DND-41 (cell line): ENCODE measurements at regions not wholly inside any gene's neighbourhood (a gene's known extent, or its start where the extent isn't known, plus 50 kb on each side); places are given as distances from the start of the nearest gene placed in this dataset.

Experiments
- ATAC-seq: fragments of 200-7000 bp; cut with Tn5 transposase; 3 replicates; pipeline ENCODE4 v1.9.1; 2021; ENCODE audit warnings: low read depth; ENCODE audit not compliant: insufficient read depth
- DNase-seq: peaks from one replicate; pipeline ENCODE4 v3.0.0-alpha.2; 2020
- H2AFZ ChIP-seq: 2 replicates; pipeline ENCODE4 v1.6.0; 2012; ENCODE audit warnings: low read depth, low read length
- H3K27ac ChIP-seq: 2 replicates; pipeline ENCODE4 v1.5.1; 2012; ENCODE audit warnings: low read length, inconsistent platforms
- H3K27me3 ChIP-seq: fragments of 200-600 bp; sonication (generic); 2 replicates; pipeline ENCODE4 v1.6.0; 2012; ENCODE audit warnings: low read length, mild to moderate bottlenecking, inconsistent platforms; ENCODE audit not compliant: insufficient read depth, poor library complexity
- H3K36me3 ChIP-seq: 2 replicates; pipeline ENCODE4 v1.5.1; 2012; ENCODE audit warnings: low read length, inconsistent platforms; ENCODE audit not compliant: insufficient read depth
- H3K4me1 ChIP-seq: 2 replicates; pipeline ENCODE4 v1.5.1; 2012; ENCODE audit warnings: mild to moderate bottlenecking, low read length; ENCODE audit not compliant: insufficient read depth
- H3K4me2 ChIP-seq: 2 replicates; pipeline ENCODE4 v1.6.0; 2012; ENCODE audit warnings: mild to moderate bottlenecking, moderate library complexity, low read length, inconsistent platforms; ENCODE audit not compliant: insufficient read depth
- H3K4me3 ChIP-seq, 2 experiments: fragments of 200-600 bp in 1 of 2; shearing (Covaris generic) in 1 of 2; 2 replicates each; pipeline ENCODE4 v1.5.1; 2012 to 2016; ENCODE audit warnings: inconsistent platforms in 2 of 2, low read length in 2 of 2, mild to moderate bottlenecking in 2 of 2, low read depth in 1 of 2, moderate library complexity in 1 of 2
- H3K79me2 ChIP-seq: 2 replicates; pipeline ENCODE4 v1.6.0; 2012; ENCODE audit warnings: low read length, inconsistent platforms; ENCODE audit not compliant: insufficient read depth
- H3K9ac ChIP-seq: 2 replicates; pipeline ENCODE4 v1.6.0; 2012; ENCODE audit warnings: low read depth, mild to moderate bottlenecking, inconsistent platforms, low read length, moderate library complexity
- H3K9me3 ChIP-seq: 2 replicates; pipeline ENCODE4 v1.5.1; 2012; ENCODE audit warnings: low read length, moderate library complexity, mild to moderate bottlenecking, inconsistent platforms; ENCODE audit not compliant: insufficient read depth, severe bottlenecking
- H4K20me1 ChIP-seq: 2 replicates; pipeline ENCODE4 v1.6.0; 2012; ENCODE audit warnings: low read length; ENCODE audit not compliant: insufficient read depth
- EZH2 ChIP-seq: IDR thresholded peaks from 3 replicates; pipeline ENCODE4 v1.6.1; 2012; ENCODE audit warnings: borderline replicate concordance, low read depth, mild to moderate bottlenecking, moderate library complexity, low read length, inconsistent platforms; ENCODE audit not compliant: severe bottlenecking
- TF ChIP-seq, protein P1 (sequence below): IDR thresholded peaks from 2 replicates; pipeline ENCODE4 v1.5.1; 2012; ENCODE audit warnings: borderline replicate concordance, low read length, moderate library complexity, mild to moderate bottlenecking; ENCODE audit not compliant: poor library complexity, severe bottlenecking; ENCODE audit errors: extremely low read depth

- Histone ChIP-seq H3K27ac (no peak overlapping the region), H3K9ac (no peak overlapping the region), H3K4me3 (no peak overlapping the region), H3K4me2 (no peak overlapping the region), H3K4me1 (no peaks in the 10 kb centered on the region), H3K27me3 (no peaks in the 10 kb centered on the region), H3K36me3 (no peaks in the 10 kb centered on the region), H4K20me1 (no peaks in the 10 kb centered on the region), H2AFZ (no peak overlapping the region), H3K9me3 (peaks cover 4% of the 10 kb centered on the region), H3K79me2 (no peaks in the 10 kb centered on the region)
- no peak for TF ChIP-seq EZH2
- TF ChIP-seq, protein P1, sequence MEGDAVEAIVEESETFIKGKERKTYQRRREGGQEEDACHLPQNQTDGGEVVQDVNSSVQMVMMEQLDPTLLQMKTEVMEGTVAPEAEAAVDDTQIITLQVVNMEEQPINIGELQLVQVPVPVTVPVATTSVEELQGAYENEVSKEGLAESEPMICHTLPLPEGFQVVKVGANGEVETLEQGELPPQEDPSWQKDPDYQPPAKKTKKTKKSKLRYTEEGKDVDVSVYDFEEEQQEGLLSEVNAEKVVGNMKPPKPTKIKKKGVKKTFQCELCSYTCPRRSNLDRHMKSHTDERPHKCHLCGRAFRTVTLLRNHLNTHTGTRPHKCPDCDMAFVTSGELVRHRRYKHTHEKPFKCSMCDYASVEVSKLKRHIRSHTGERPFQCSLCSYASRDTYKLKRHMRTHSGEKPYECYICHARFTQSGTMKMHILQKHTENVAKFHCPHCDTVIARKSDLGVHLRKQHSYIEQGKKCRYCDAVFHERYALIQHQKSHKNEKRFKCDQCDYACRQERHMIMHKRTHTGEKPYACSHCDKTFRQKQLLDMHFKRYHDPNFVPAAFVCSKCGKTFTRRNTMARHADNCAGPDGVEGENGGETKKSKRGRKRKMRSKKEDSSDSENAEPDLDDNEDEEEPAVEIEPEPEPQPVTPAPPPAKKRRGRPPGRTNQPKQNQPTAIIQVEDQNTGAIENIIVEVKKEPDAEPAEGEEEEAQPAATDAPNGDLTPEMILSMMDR = no peak
- DNase-seq (no peak), ATAC-seq (no peak)
Measured at GRCh38 chr20:39877788-39878187, 811.2 kb downstream of the MAFB start.

- no peak for DNase-seq
- no peaks in the 10 kb centered on the region for H3K27me3 ChIP-seq
- no peaks in the 10 kb centered on the region for H3K36me3 ChIP-seq
- no peak overlapping the region for H2AFZ ChIP-seq
- H3K9ac ChIP-seq = no peak overlapping the region
- H3K9me3 ChIP-seq = peaks cover 2% of the 10 kb centered on the region
- H3K27ac ChIP-seq = no peak overlapping the region
- H3K4me2 ChIP-seq = no peak overlapping the region
- H3K4me1 ChIP-seq = no peaks in the 10 kb centered on the region
- H4K20me1 ChIP-seq = no peaks in the 10 kb centered on the region
- H3K4me3 ChIP-seq = no peak overlapping the region
- no peak for ATAC-seq
- TF ChIP-seq EZH2 = no peak
- TF ChIP-seq, protein P1 = no peak
- H3K79me2 ChIP-seq = no peaks in the 10 kb centered on the region
Measured at GRCh38 chr20:39876976-39877635, 811.9 kb downstream of the MAFB start.

DNA sequence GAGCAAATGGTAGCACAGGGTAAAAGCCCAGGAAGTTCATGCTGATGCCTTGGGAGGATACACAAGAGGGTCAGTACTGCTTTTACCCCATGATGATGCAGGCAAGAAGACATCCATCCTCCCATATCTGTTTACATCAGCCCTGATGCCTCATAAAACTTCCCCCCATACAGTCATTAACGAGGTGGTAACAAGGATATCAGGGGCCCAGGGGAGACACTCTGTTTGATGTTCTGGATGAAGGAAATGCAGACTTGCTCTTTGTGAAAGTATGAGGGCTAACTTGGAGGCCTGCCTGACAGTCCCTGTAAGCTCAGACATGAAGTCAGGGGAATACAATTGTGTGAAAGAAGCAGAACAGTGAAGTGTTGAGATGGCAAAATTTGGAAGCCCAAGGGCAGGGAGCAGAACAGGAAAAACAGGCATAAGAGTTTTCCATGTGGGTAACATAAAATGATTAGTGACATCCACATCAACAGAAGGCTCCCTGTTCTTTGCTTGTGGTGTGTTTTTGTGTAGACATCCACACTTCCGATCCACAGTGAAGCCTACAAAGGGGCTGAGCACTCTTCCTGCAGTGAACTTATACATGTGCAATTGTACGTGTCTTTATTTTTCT lies 813.4 kb downstream of the MAFB start:
- Histone ChIP-seq H3K79me2 (no peaks in the 10 kb centered on the region), H2AFZ (no peak overlapping the region), H3K27ac (no peak overlapping the region), H4K20me1 (no peaks in the 10 kb centered on the region), H3K27me3 (no peaks in the 10 kb centered on the region), H3K36me3 (no peaks in the 10 kb centered on the region), H3K9ac (no peak overlapping the region), H3K4me2 (no peak overlapping the region), H3K4me1 (no peaks in the 10 kb centered on the region), H3K4me3 (no peak overlapping the region), H3K9me3 (no peaks in the 10 kb centered on the region)
- DNase-seq (no peak), ATAC-seq (no peak)
- TF ChIP-seq EZH2 = no peak
- TF ChIP-seq, protein P1 = no peak
